ENCODE measurements at regions not wholly inside any gene's neighbourhood (a gene's known extent, or its start where the extent isn't known, plus 50 kb on each side); places are given as distances from the start of the nearest gene placed in this dataset.
"Not testable (repeated sequence)": the region's sequence is repeated elsewhere in the genome, so short reads cannot be mapped to it uniquely, and the experiment has no call there.

- H3K27me3 ChIP-seq (ENCODE audit: insufficient read depth, low read length, poor library complexity): no peaks in the 10 kb centered on the region
- no peak overlapping the region for H3K9ac ChIP-seq (ENCODE audit: low read depth, low read length)
- ATAC-seq (ENCODE audit: insufficient read depth, low read depth) (no peak), DNase-seq (no peak)
- no peak overlapping the region for H3K27ac ChIP-seq (ENCODE audit: low read length)
- no peak overlapping the region for H2AFZ ChIP-seq (ENCODE audit: low read depth, low read length)
- H3K9me3 ChIP-seq (ENCODE audit: insufficient read depth, low read length, severe bottlenecking): no peaks in the 10 kb centered on the region
- H3K4me3 ChIP-seq (ENCODE audit: low read depth in 1 of 2, low read length in 2 of 2): no peak overlapping the region
- no peaks in the 10 kb centered on the region for H4K20me1 ChIP-seq (ENCODE audit: insufficient read depth, low read length)
- no peaks in the 10 kb centered on the region for H3K4me1 ChIP-seq (ENCODE audit: insufficient read depth, low read length)
- no peak for TF ChIP-seq EZH2 (IDR thresholded peaks at IDR 0.05; ENCODE audit: borderline replicate concordance, low read depth, low read length, severe bottlenecking)
- TF ChIP-seq CTCF (IDR thresholded peaks at IDR 0.05; ENCODE audit: borderline replicate concordance, extremely low read depth, low read length, poor library complexity, severe bottlenecking): no peak
- no peaks in the 10 kb centered on the region for H3K36me3 ChIP-seq (ENCODE audit: insufficient read depth, low read length)
- H3K4me2 ChIP-seq (ENCODE audit: insufficient read depth, low read length): no peak overlapping the region
- no peaks in the 10 kb centered on the region for H3K79me2 ChIP-seq (ENCODE audit: insufficient read depth, low read length)
These were observed 51.2 kb upstream of the AKIRIN2 start for GRCh38 chr6:87753131-87753685.

GRCh38 chr6:87752503-87752902 lies 50.5 kb upstream of the AKIRIN2 start:
- not testable (repeated sequence) for H3K36me3 ChIP-seq (ENCODE audit: insufficient read depth, low read length); H3K4me3 ChIP-seq (ENCODE audit: low read depth in 1 of 2, low read length in 2 of 2); H3K4me1 ChIP-seq (ENCODE audit: insufficient read depth, low read length); H3K9ac ChIP-seq (ENCODE audit: low read depth, low read length); H3K9me3 ChIP-seq (ENCODE audit: insufficient read depth, low read length, severe bottlenecking); H3K27me3 ChIP-seq (ENCODE audit: insufficient read depth, low read length, poor library complexity); DNase-seq; H3K4me2 ChIP-seq (ENCODE audit: insufficient read depth, low read length); H3K27ac ChIP-seq (ENCODE audit: low read length); H4K20me1 ChIP-seq (ENCODE audit: insufficient read depth, low read length); ATAC-seq (ENCODE audit: insufficient read depth, low read depth); H3K79me2 ChIP-seq (ENCODE audit: insufficient read depth, low read length); H2AFZ ChIP-seq (ENCODE audit: low read depth, low read length)

All from DND-41 (cell line).